Osteoblast (primary cell): ENCODE measurements at regions not wholly inside any gene's neighbourhood (a gene's known extent, or its start where the extent isn't known, plus 50 kb on each side); places are given as distances from the start of the nearest gene placed in this dataset.

ENCODE experiments used
- DNase-seq: peaks from one replicate; pipeline ENCODE4 v3.0.0; 2011; ENCODE audit warnings: low spot score, mixed read lengths; ENCODE audit not compliant: insufficient read length; ENCODE audit errors: missing footprints
- H2AFZ ChIP-seq: 2 replicates; pipeline ENCODE4 v1.6.0; 2011; ENCODE audit warnings: mild to moderate bottlenecking, low read length
- H3K27ac ChIP-seq: 2 replicates; pipeline ENCODE4 v1.5.1; 2011; ENCODE audit warnings: mild to moderate bottlenecking, low read depth, low read length, moderate library complexity
- H3K27me3 ChIP-seq: 2 replicates; pipeline ENCODE4 v1.6.0; 2012; ENCODE audit warnings: mild to moderate bottlenecking, control low read depth, inconsistent platforms, low read length, moderate library complexity; ENCODE audit not compliant: insufficient read depth
- H3K36me3 ChIP-seq: 2 replicates; pipeline ENCODE4 v1.5.1; 2011; ENCODE audit warnings: mild to moderate bottlenecking, low read length, control low read depth, moderate library complexity; ENCODE audit not compliant: insufficient read depth
- H3K4me1 ChIP-seq: 2 replicates; pipeline ENCODE4 v1.5.1; 2011; ENCODE audit warnings: mild to moderate bottlenecking, low read length, control low read depth, moderate library complexity; ENCODE audit not compliant: insufficient read depth
- H3K4me2 ChIP-seq: 2 replicates; pipeline ENCODE4 v1.6.0; 2011; ENCODE audit warnings: mild to moderate bottlenecking, low read length; ENCODE audit not compliant: insufficient read depth
- H3K4me3 ChIP-seq: fragments of 200-600 bp; sonication (generic); 3 replicates; pipeline ENCODE4 v1.5.1; 2012; ENCODE audit warnings: mild to moderate bottlenecking, low read length, inconsistent platforms; ENCODE audit not compliant: insufficient read depth
- H3K79me2 ChIP-seq: 2 replicates; pipeline ENCODE4 v1.6.0; 2012; ENCODE audit warnings: mild to moderate bottlenecking, low read length, control low read depth, inconsistent platforms; ENCODE audit not compliant: insufficient read depth
- H3K9me3 ChIP-seq: 2 replicates; pipeline ENCODE4 v1.5.1; 2011; ENCODE audit warnings: low read depth, low read length, control low read depth
- H4K20me1 ChIP-seq: 2 replicates; pipeline ENCODE4 v1.6.0; 2012; ENCODE audit warnings: mild to moderate bottlenecking, low read length, control low read depth; ENCODE audit not compliant: insufficient read depth
- TF ChIP-seq, protein P1 (sequence below): IDR thresholded peaks from 2 replicates; pipeline ENCODE4 v1.5.1; 2011; ENCODE audit warnings: mild to moderate bottlenecking, low read depth, low read length, moderate library complexity; ENCODE audit errors: extremely low read depth

DNA sequence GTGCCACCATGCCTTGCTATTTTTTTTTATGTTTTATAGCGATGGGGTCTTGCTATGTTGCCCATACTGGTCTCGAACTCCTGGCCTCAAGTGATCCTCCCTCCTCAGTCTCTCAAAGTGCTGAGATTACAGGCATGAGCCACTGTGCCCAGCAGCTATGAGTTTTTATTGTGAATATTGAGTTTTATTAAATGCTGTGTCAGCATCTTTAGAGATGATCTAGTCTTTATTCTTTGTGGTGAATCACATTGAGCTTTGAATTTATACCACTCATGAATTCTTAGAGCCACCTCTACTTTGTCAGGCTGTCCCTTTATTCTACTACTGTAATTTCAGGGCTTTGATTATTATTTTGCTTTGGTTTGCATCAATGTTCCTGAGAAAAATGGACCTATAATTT lies 428.3 kb downstream of the BTBD3 start:
- H3K27ac ChIP-seq = no peak overlapping the region
- H2AFZ ChIP-seq = no peak overlapping the region
- H3K9me3 ChIP-seq = no peaks in the 10 kb centered on the region
- no peaks in the 10 kb centered on the region for H3K4me1 ChIP-seq
- DNase-seq = no peak
- H3K79me2 ChIP-seq = no peaks in the 10 kb centered on the region
- H3K4me3 ChIP-seq = no peak overlapping the region
- TF ChIP-seq, protein P1, sequence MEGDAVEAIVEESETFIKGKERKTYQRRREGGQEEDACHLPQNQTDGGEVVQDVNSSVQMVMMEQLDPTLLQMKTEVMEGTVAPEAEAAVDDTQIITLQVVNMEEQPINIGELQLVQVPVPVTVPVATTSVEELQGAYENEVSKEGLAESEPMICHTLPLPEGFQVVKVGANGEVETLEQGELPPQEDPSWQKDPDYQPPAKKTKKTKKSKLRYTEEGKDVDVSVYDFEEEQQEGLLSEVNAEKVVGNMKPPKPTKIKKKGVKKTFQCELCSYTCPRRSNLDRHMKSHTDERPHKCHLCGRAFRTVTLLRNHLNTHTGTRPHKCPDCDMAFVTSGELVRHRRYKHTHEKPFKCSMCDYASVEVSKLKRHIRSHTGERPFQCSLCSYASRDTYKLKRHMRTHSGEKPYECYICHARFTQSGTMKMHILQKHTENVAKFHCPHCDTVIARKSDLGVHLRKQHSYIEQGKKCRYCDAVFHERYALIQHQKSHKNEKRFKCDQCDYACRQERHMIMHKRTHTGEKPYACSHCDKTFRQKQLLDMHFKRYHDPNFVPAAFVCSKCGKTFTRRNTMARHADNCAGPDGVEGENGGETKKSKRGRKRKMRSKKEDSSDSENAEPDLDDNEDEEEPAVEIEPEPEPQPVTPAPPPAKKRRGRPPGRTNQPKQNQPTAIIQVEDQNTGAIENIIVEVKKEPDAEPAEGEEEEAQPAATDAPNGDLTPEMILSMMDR = no peak
- no peaks in the 10 kb centered on the region for H3K36me3 ChIP-seq
- no peaks in the 10 kb centered on the region for H3K27me3 ChIP-seq
- no peak overlapping the region for H3K4me2 ChIP-seq
- H4K20me1 ChIP-seq = no peaks in the 10 kb centered on the region

DNA sequence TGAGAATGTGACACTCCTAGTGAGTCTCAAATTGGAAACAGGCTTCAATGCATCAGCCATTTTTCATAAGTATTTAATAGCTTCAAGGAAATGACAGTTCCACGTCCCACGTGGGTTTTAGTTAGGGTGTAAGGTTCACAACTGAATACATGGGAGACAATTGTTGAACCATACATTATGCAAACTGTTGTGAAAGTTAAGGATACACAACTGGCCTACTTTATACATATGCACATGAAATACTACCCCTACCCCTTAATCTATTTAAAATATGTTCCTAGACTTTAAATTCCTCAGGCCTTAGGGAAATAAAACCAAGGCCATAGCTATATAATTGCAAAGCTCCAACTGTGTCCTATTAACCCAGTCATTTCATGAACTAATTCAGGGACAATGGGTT lies 436.1 kb downstream of the BTBD3 start:
- Histone ChIP-seq H3K27me3 (no peaks in the 10 kb centered on the region), H3K4me3 (no peak overlapping the region), H3K4me2 (no peak overlapping the region), H3K36me3 (no peaks in the 10 kb centered on the region), H3K4me1 (no peaks in the 10 kb centered on the region), H4K20me1 (no peaks in the 10 kb centered on the region), H2AFZ (no peak overlapping the region), H3K27ac (no peak overlapping the region), H3K79me2 (no peaks in the 10 kb centered on the region), H3K9me3 (no peaks in the 10 kb centered on the region)
- TF ChIP-seq, protein P1 = no peak
- no peak for DNase-seq

DNA sequence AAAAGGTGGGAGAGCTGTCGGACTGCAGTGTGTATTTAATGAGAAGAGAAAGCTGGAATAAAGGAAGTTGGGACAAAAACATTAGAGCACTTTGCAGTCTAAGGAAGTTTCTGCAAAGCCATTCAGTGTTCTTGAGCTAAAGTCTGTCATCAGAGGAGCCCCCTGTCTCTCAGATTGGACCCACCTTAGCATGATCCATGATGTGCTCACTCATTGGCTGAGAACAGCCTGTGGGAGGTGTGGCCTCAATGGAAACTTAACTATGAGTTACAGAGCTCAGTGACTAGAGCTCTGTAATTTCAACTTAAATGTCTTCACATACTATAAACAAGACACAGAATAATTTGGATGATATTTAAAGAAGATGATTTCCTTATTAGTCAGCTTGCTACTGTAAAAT lies 437.0 kb downstream of the BTBD3 start:
- Histone ChIP-seq H3K4me3 (no peak overlapping the region), H3K27ac (no peak overlapping the region), H2AFZ (no peak overlapping the region), H3K4me1 (no peaks in the 10 kb centered on the region), H3K4me2 (no peak overlapping the region), H3K9me3 (no peaks in the 10 kb centered on the region), H3K79me2 (no peaks in the 10 kb centered on the region), H4K20me1 (no peaks in the 10 kb centered on the region), H3K27me3 (no peaks in the 10 kb centered on the region), H3K36me3 (no peaks in the 10 kb centered on the region)
- TF ChIP-seq, protein P1 = no peak
- DNase-seq = no peak

DNA sequence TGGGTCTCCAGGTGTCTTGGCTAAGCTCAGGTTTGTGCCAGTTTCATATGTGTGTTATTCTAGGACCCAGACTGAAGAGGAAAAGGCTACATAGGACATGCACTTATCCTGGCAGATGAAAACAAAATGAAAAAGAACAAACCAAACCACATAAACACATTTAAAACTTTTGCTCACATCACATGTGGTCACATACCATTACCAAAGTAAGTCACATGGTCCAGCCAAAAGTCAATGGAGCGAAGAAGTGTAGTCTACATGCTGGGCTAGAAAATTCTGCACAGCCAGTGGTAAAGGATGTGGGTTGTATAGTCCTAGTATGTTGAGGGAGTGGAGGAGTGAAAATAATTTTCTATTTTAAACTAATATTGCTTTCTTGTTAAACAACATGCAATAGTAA lies 437.5 kb downstream of the BTBD3 start:
- Histone ChIP-seq H4K20me1 (no peaks in the 10 kb centered on the region), H2AFZ (no peak overlapping the region)

More for the DNA sequence above, 437.5 kb downstream of the BTBD3 start:
- H3K9me3 ChIP-seq = no peaks in the 10 kb centered on the region
- no peak overlapping the region for H3K27ac ChIP-seq
- no peak overlapping the region for H3K4me2 ChIP-seq
- H3K4me1 ChIP-seq = no peaks in the 10 kb centered on the region
- DNase-seq = peak; percentile 6
- H3K4me3 ChIP-seq = no peak overlapping the region
- no peaks in the 10 kb centered on the region for H3K36me3 ChIP-seq
- TF ChIP-seq, protein P1 = no peak
- H3K27me3 ChIP-seq = no peaks in the 10 kb centered on the region
- no peaks in the 10 kb centered on the region for H3K79me2 ChIP-seq
